ENCODE measurements at regions not wholly inside any gene's neighbourhood (a gene's known extent, or its start where the extent isn't known, plus 50 kb on each side); places are given as distances from the start of the nearest gene placed in this dataset.

GRCh38 chr12:107322063-107322462 lies 228.7 kb upstream of the CRY1 start:
- TF ChIP-seq CTCF (conservative IDR thresholded peaks at IDR 0.05; ENCODE audit: low read length) (no peak), EZH2phosphoT487 (IDR thresholded peaks at IDR 0.05; ENCODE audit: borderline replicate concordance) (no peak)
